ENCODE measurements at regions not wholly inside any gene's neighbourhood (a gene's known extent, or its start where the extent isn't known, plus 50 kb on each side); places are given as distances from the start of the nearest gene placed in this dataset.

GRCh38 chr3:35523838-35524237 is 115.5 kb upstream of the ARPP21 start:
- Histone ChIP-seq H4K8ac (ENCODE audit: low read depth, low read length) (no peak overlapping the region), H2BK12ac (ENCODE audit: low read length) (no peak overlapping the region), H3K23ac (ENCODE audit: low read length) (no peak overlapping the region), H3K9me3 (ENCODE audit: insufficient read depth, low read depth, low read length) (no peaks in the 10 kb centered on the region), H2BK120ac (ENCODE audit: insufficient read depth, low read length, poor library complexity) (no peak overlapping the region), H3K27me3 (ENCODE audit: insufficient read depth, low read length) (no peaks in the 10 kb centered on the region), H3K4me3 (ENCODE audit: low read depth, low read length) (no peak overlapping the region), H3K4me2 (ENCODE audit: low read length) (no peak overlapping the region), H4K12ac (ENCODE audit: low read depth, low read length) (no peak overlapping the region), H3K14ac (ENCODE audit: low read length) (no peak overlapping the region), H4K91ac (ENCODE audit: low read depth, low read length) (no peak overlapping the region), H3K36me3 (ENCODE audit: control insufficient read depth in 1 of 2, insufficient read depth in 2 of 2, low read length in 2 of 2) (no peaks in the 10 kb centered on the region), H3K4me1 (ENCODE audit: control insufficient read depth in 1 of 2, insufficient read depth in 2 of 2, low read length in 2 of 2) (peaks cover 0 to 2% of the 10 kb centered on the region in 2 experiments), H3K4ac (ENCODE audit: low read depth, low read length) (no peak overlapping the region), H3K79me2 (ENCODE audit: control insufficient read depth, insufficient read depth, low read length, poor library complexity) (no peaks in the 10 kb centered on the region), H2AK5ac (ENCODE audit: low read length) (no peak overlapping the region), H2AFZ (ENCODE audit: insufficient read depth, low read length, poor library complexity) (no peak overlapping the region), H3K79me1 (ENCODE audit: low read length) (no peaks in the 10 kb centered on the region), H2BK5ac (ENCODE audit: low read depth, low read length, poor library complexity) (no peak overlapping the region), H3K27ac (ENCODE audit: low read depth, low read length) (no peak overlapping the region), H3K9ac (ENCODE audit: low read length) (no peak overlapping the region), H3K18ac (ENCODE audit: low read length) (no peak overlapping the region)
- WGBS (ENCODE audit: extremely low coverage, insufficient coverage, insufficient read length), result no CpG with 5 or more reads among the region's 4 CpGs
- peak in 1 of 2 donors; percentile 4 for DNase-seq

DNA sequence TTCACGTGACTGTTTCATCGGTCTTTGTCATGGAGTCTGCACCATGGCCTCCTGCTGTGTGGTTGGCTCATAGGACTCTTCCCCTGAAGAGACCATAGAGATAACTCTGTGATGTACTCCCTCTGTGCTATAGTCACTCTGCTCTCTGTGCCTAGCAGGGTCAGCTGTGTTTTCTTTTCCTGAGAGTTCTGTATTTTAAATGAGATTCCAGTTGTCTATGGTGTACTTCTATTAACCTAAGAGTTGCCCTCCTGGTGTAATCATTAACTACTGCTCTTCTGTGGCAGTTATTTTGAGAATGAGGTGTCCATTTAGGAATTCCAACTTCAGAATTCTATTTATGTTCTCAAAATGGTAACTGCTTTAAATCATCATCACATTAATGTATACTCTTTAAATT is 114.5 kb upstream of the ARPP21 start:
- H3K4me2 ChIP-seq (ENCODE audit: low read length), result no peak overlapping the region

DNA sequence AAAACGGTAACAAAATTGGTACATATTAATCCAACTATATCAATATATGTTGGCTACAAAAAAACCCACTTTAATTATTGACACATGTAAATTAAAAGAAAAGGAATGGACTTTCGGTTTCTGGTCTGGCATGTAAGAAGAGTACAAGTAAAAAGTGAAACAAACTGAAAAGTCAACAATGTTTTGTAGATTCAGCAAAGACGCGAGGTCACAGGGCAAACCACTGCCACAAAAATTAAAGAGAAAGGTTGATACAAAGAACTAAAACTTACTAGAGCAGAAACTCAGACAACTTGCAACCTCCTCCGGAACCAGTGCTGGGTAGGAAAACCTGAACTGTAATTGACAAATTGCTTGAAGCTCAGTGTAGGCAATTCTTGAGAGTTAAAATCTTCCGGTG is 110.6 kb upstream of the ARPP21 start:
- Histone ChIP-seq H3K4me2 (ENCODE audit: low read length) (no peak overlapping the region), H3K18ac (ENCODE audit: low read length) (no peak overlapping the region), H4K91ac (ENCODE audit: low read depth, low read length) (no peak overlapping the region), H3K4ac (ENCODE audit: low read depth, low read length) (no peak overlapping the region), H4K12ac (ENCODE audit: low read depth, low read length) (no peak overlapping the region), H2AFZ (ENCODE audit: insufficient read depth, low read length, poor library complexity) (no peak overlapping the region), H3K4me3 (ENCODE audit: low read depth, low read length) (no peak overlapping the region), H2BK5ac (ENCODE audit: low read depth, low read length, poor library complexity) (no peak overlapping the region), H2BK120ac (ENCODE audit: insufficient read depth, low read length, poor library complexity) (no peak overlapping the region), H2BK12ac (ENCODE audit: low read length) (no peak overlapping the region), H3K27me3 (ENCODE audit: insufficient read depth, low read length) (no peaks in the 10 kb centered on the region), H3K9ac (ENCODE audit: low read length) (no peak overlapping the region), H3K4me1 (ENCODE audit: control insufficient read depth in 1 of 2, insufficient read depth in 2 of 2, low read length in 2 of 2) (no peaks in the 10 kb centered on the region), H3K9me3 (ENCODE audit: insufficient read depth, low read depth, low read length) (no peaks in the 10 kb centered on the region), H3K14ac (ENCODE audit: low read length) (no peak overlapping the region), H3K27ac (ENCODE audit: low read depth, low read length) (no peak overlapping the region), H4K8ac (ENCODE audit: low read depth, low read length) (no peak overlapping the region), H3K36me3 (ENCODE audit: control insufficient read depth in 1 of 2, insufficient read depth in 2 of 2, low read length in 2 of 2) (no peaks in the 10 kb centered on the region), H3K79me2 (ENCODE audit: control insufficient read depth, insufficient read depth, low read length, poor library complexity) (no peaks in the 10 kb centered on the region), H2AK5ac (ENCODE audit: low read length) (no peak overlapping the region), H3K79me1 (ENCODE audit: low read length) (no peaks in the 10 kb centered on the region), H3K23ac (ENCODE audit: low read length) (no peak overlapping the region)
- DNase-seq, result no peak
- WGBS (ENCODE audit: extremely low coverage, insufficient coverage, insufficient read length), result no CpG with 5 or more reads among the region's 6 CpGs

More for the DNA sequence above, 114.5 kb upstream of the ARPP21 start:
- Histone ChIP-seq H3K9ac (ENCODE audit: low read length) (no peak overlapping the region), H3K18ac (ENCODE audit: low read length) (no peak overlapping the region), H4K8ac (ENCODE audit: low read depth, low read length) (no peak overlapping the region), H2BK5ac (ENCODE audit: low read depth, low read length, poor library complexity) (no peak overlapping the region), H3K27ac (ENCODE audit: low read depth, low read length) (no peak overlapping the region), H3K36me3 (ENCODE audit: control insufficient read depth in 1 of 2, insufficient read depth in 2 of 2, low read length in 2 of 2) (no peaks in the 10 kb centered on the region), H4K12ac (ENCODE audit: low read depth, low read length) (no peak overlapping the region), H3K79me2 (ENCODE audit: control insufficient read depth, insufficient read depth, low read length, poor library complexity) (no peaks in the 10 kb centered on the region), H3K14ac (ENCODE audit: low read length) (no peak overlapping the region), H3K4me1 (ENCODE audit: control insufficient read depth in 1 of 2, insufficient read depth in 2 of 2, low read length in 2 of 2) (no peaks in the 10 kb centered on the region), H3K79me1 (ENCODE audit: low read length) (no peaks in the 10 kb centered on the region), H3K27me3 (ENCODE audit: insufficient read depth, low read length) (no peaks in the 10 kb centered on the region), H3K9me3 (ENCODE audit: insufficient read depth, low read depth, low read length) (no peaks in the 10 kb centered on the region), H2AK5ac (ENCODE audit: low read length) (no peak overlapping the region), H2BK12ac (ENCODE audit: low read length) (no peak overlapping the region), H3K23ac (ENCODE audit: low read length) (no peak overlapping the region), H3K4ac (ENCODE audit: low read depth, low read length) (no peak overlapping the region), H2BK120ac (ENCODE audit: insufficient read depth, low read length, poor library complexity) (no peak overlapping the region), H4K91ac (ENCODE audit: low read depth, low read length) (no peak overlapping the region), H3K4me3 (ENCODE audit: low read depth, low read length) (no peak overlapping the region), H2AFZ (ENCODE audit: insufficient read depth, low read length, poor library complexity) (no peak overlapping the region)
- DNase-seq, result no peak
- WGBS (ENCODE audit: extremely low coverage, insufficient coverage, insufficient read length), result no CpG with 5 or more reads among the region's 2 CpGs

GRCh38 chr3:35529337-35529736 is 110.0 kb upstream of the ARPP21 start:
- Histone ChIP-seq H3K27ac (ENCODE audit: low read depth, low read length) (no peak overlapping the region), H3K9ac (ENCODE audit: low read length) (no peak overlapping the region), H4K8ac (ENCODE audit: low read depth, low read length) (no peak overlapping the region), H3K4ac (ENCODE audit: low read depth, low read length) (no peak overlapping the region), H3K4me1 (ENCODE audit: control insufficient read depth in 1 of 2, insufficient read depth in 2 of 2, low read length in 2 of 2) (no peaks in the 10 kb centered on the region), H3K79me2 (ENCODE audit: control insufficient read depth, insufficient read depth, low read length, poor library complexity) (no peaks in the 10 kb centered on the region), H3K14ac (ENCODE audit: low read length) (no peak overlapping the region), H2BK12ac (ENCODE audit: low read length) (no peak overlapping the region), H3K4me2 (ENCODE audit: low read length) (no peak overlapping the region), H3K27me3 (ENCODE audit: insufficient read depth, low read length) (no peaks in the 10 kb centered on the region), H2AFZ (ENCODE audit: insufficient read depth, low read length, poor library complexity) (no peak overlapping the region), H2AK5ac (ENCODE audit: low read length) (no peak overlapping the region), H3K79me1 (ENCODE audit: low read length) (no peaks in the 10 kb centered on the region), H2BK5ac (ENCODE audit: low read depth, low read length, poor library complexity) (no peak overlapping the region), H3K4me3 (ENCODE audit: low read depth, low read length) (no peak overlapping the region), H3K36me3 (ENCODE audit: control insufficient read depth in 1 of 2, insufficient read depth in 2 of 2, low read length in 2 of 2) (no peaks in the 10 kb centered on the region), H4K12ac (ENCODE audit: low read depth, low read length) (no peak overlapping the region), H4K91ac (ENCODE audit: low read depth, low read length) (no peak overlapping the region), H3K9me3 (ENCODE audit: insufficient read depth, low read depth, low read length) (no peaks in the 10 kb centered on the region), H2BK120ac (ENCODE audit: insufficient read depth, low read length, poor library complexity) (no peak overlapping the region), H3K23ac (ENCODE audit: low read length) (no peak overlapping the region), H3K18ac (ENCODE audit: low read length) (no peak overlapping the region)
- no peak for DNase-seq
- no CpG with 5 or more reads among the region's 6 CpGs for WGBS (ENCODE audit: extremely low coverage, insufficient coverage, insufficient read length)

Data from trophoblast cell (in vitro differentiated cells and primary cell).